Skeletal muscle tissue (tissue), 3 donors: ENCODE measurements at regions not wholly inside any gene's neighbourhood (a gene's known extent, or its start where the extent isn't known, plus 50 kb on each side); places are given as distances from the start of the nearest gene placed in this dataset.
"Not testable (repeated sequence)": the region's sequence is repeated elsewhere in the genome, so short reads cannot be mapped to it uniquely, and the experiment has no call there.

Experiments used
- H3K27ac ChIP-seq: one replicate; pipeline ENCODE4 v1.7.0; 2013; ENCODE audit warnings: mild to moderate bottlenecking, low read depth, low read length, inconsistent platforms
- H3K27me3 ChIP-seq, 3 donors: one replicate each; pipeline ENCODE4 v1.7.0; 2013; ENCODE audit warnings: low read length in 3 of 3; ENCODE audit not compliant: control insufficient read depth in 3 of 3, insufficient read depth in 3 of 3
- H3K36me3 ChIP-seq, 3 donors: one replicate each; pipeline ENCODE4 v1.7.0; 2013; ENCODE audit warnings: low read length in 3 of 3; ENCODE audit not compliant: control insufficient read depth in 3 of 3, insufficient read depth in 3 of 3
- H3K4me1 ChIP-seq, 3 donors: one replicate each; pipeline ENCODE4 v1.7.0; 2013; ENCODE audit warnings: low read length in 3 of 3, mild to moderate bottlenecking in 3 of 3; ENCODE audit not compliant: control insufficient read depth in 3 of 3, insufficient read depth in 3 of 3
- H3K4me3 ChIP-seq, 3 donors: one replicate each; pipeline ENCODE4 v1.7.0; 2013; ENCODE audit warnings: low read length in 3 of 3
- H3K9ac ChIP-seq, 3 donors: one replicate each; pipeline ENCODE4 v1.7.0; 2013; ENCODE audit warnings: low read length in 3 of 3, mild to moderate bottlenecking in 3 of 3, moderate library complexity in 2 of 3, low read depth in 1 of 3
- H3K9me3 ChIP-seq, 3 donors: one replicate each; pipeline ENCODE4 v1.7.0; 2013; ENCODE audit warnings: low read length in 3 of 3; ENCODE audit not compliant: control insufficient read depth in 3 of 3
- donor health status: Osteomylitis.

DNA sequence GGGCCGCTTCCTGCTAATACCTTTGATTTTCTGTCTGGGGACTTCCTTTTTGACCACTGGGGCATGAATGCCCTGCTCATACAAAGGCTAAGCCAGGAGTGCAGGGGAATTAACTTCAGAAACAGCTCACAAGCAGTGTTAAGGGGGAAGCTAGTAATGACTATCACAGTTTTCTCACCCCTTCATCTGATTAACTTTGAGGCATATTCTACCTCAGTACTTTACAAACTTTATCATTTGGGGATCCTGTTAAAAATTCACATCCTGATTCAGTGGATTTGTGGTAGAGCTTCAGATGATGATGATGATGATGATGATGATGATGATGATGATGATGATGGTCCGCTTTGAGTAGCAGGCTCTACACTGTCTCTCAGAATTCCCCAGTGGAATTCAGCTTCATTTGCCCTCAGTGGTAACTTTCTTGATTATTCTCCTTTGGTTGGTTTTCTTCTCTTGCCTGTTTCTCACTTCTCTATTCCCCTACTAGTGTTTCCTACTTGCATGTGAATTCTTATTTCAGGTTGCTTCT lies 78.4 kb upstream of the TMEM170B start:
- Histone ChIP-seq H3K27me3 (no peaks in the 10 kb centered on the region), H3K4me3 (no peak overlapping the region), H3K36me3 (no peaks in the 10 kb centered on the region), H3K27ac (no peak overlapping the region), H3K9me3 (no peaks in the 10 kb centered on the region), H3K9ac (no peak overlapping the region), H3K4me1 (peaks cover 0 to 5% (median 2%) of the 10 kb centered on the region in 3 donors)

DNA sequence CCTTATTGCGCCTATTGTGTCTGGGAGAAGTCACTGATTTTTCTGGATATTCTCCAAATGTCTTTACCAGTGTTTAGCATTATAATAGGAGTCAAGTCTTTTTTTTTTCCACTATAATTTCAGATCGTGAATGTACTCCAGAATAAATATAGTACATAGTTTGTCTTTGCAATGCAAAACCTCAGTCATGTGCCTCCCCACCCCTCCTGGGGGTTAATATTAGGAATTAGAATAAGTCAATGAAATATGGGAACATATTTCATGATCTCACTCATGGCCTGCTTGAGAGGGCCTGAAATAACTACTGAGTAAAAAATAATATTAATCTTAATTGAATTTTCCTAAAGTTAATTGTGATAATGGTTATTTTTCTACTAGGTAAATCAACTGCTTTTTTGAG lies 79.0 kb upstream of the TMEM170B start:
- no peaks in the 10 kb centered on the region for H3K27me3 ChIP-seq
- H3K9me3 ChIP-seq = no peaks in the 10 kb centered on the region
- no peak overlapping the region for H3K9ac ChIP-seq
- H3K36me3 ChIP-seq = no peaks in the 10 kb centered on the region
- H3K4me3 ChIP-seq = no peak overlapping the region
- H3K27ac ChIP-seq = no peak overlapping the region
- H3K4me1 ChIP-seq = peaks cover 0 to 5% (median 2%) of the 10 kb centered on the region in 3 donors

DNA sequence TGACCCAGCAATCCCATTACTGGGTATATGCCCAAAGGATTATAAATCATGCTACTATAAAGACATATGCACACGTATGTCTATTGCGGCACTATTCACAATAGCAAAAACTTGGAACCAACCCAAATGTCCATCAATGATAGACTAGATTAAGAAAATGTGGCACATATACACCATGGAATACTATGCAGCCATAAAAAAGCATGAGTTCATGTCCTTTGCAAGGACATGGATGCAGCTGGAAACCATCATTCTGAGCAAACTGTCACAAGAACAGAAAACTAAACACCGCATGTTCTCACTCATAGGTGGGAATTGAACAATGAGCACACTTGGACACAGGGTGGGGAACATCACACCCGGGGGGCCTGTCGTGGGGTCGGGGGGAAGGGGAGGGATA lies 80.1 kb upstream of the TMEM170B start:
- not testable (repeated sequence) for H3K9me3 ChIP-seq, H3K36me3 ChIP-seq, H3K27ac ChIP-seq, H3K9ac ChIP-seq, H3K27me3 ChIP-seq, H3K4me3 ChIP-seq, H3K4me1 ChIP-seq

DNA sequence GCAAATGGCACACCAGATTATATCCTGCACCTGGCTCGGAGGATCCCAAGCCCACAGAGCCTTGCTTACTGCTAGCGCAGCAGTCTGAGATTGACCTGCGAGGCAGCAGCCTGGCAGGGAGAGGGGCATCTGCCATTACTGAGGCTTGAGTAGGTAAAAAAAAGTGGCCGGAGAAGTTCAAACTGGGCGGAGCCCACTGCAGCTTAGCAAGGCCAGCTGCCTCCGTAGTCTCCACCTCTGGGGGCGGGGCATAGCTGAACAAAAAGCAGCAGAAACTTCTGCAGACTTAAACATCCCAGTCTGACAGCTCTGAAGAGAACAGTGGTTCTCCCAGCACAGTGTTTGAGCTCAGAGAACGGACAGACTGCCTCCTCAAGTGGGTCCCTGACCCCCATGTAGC lies 85.4 kb upstream of the TMEM170B start:
- H3K4me3 ChIP-seq, H3K36me3 ChIP-seq, H3K4me1 ChIP-seq, H3K9me3 ChIP-seq, H3K9ac ChIP-seq, H3K27me3 ChIP-seq, H3K27ac ChIP-seq: not testable (repeated sequence)

DNA sequence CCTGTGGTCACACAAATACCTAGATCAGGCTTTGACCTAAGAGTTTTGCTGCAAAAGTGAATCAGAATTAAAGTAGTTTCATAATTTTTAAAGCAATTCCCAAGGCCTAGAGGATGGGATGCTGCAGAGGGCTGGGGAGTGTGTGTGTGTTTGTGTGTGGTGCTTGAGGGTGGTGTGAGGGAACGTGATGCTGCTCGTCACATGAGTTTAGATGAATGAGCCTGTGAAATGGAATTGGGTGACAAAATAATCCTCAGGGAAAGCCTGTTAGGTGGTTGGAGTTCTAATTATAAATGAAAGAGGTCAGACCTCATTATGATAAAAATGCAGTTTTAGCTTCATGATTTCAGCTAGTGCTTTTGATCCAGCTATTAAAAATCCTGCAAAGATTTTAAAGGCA lies 87.5 kb upstream of the TMEM170B start:
- no peaks in the 10 kb centered on the region for H3K36me3 ChIP-seq
- no peaks in the 10 kb centered on the region for H3K9me3 ChIP-seq
- H3K27me3 ChIP-seq = no peaks in the 10 kb centered on the region
- no peak overlapping the region for H3K4me3 ChIP-seq
- H3K9ac ChIP-seq = no peak overlapping the region
- no peak overlapping the region for H3K27ac ChIP-seq
- H3K4me1 ChIP-seq = no peaks in the 10 kb centered on the region

DNA sequence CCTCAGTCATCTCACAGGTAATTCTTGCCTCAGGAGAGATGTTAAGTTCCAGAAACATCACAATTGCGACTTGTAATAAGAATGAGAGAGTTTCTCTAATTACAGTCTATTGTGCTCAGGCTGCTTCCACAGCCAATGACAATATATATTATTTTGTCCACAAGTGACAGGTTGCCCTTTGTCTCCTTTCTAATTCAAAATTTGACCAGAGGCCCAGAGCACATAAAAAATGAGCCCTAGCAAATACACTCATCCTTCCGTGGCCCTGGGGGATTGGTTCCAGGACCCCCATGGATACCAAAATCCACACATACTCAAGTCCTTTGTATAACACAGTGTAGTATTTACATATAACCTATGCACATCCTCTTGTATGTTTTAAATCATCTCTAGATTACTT lies 88.1 kb upstream of the TMEM170B start:
- Histone ChIP-seq H3K9me3 (no peaks in the 10 kb centered on the region), H3K4me3 (no peak overlapping the region), H3K27ac (no peak overlapping the region), H3K4me1 (no peaks in the 10 kb centered on the region), H3K9ac (no peak overlapping the region), H3K36me3 (no peaks in the 10 kb centered on the region), H3K27me3 (no peaks in the 10 kb centered on the region)

DNA sequence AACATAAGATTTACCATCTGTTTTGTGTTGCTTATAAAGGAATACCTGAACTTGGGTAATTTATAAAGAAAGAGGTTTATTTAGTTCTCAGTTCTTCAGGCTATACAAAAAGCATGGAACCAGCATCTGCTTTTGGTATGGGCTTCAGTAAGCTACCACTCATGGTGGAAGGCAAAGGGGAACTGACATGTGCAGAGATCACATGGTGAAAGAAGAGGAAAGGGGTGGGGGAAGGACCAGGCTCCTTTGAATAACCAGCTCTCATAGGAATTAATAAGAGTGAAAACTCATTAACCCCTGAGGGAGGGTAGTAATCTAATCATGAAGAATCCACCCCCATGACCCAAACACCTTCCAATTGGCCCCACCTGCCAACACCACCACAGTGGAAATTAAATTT lies 89.5 kb upstream of the TMEM170B start:
- no peaks in the 10 kb centered on the region for H3K27me3 ChIP-seq
- no peak overlapping the region for H3K27ac ChIP-seq
- no peak overlapping the region for H3K9ac ChIP-seq
- H3K36me3 ChIP-seq = no peaks in the 10 kb centered on the region
- H3K9me3 ChIP-seq = no peaks in the 10 kb centered on the region
- H3K4me3 ChIP-seq = no peak overlapping the region
- no peaks in the 10 kb centered on the region for H3K4me1 ChIP-seq

DNA sequence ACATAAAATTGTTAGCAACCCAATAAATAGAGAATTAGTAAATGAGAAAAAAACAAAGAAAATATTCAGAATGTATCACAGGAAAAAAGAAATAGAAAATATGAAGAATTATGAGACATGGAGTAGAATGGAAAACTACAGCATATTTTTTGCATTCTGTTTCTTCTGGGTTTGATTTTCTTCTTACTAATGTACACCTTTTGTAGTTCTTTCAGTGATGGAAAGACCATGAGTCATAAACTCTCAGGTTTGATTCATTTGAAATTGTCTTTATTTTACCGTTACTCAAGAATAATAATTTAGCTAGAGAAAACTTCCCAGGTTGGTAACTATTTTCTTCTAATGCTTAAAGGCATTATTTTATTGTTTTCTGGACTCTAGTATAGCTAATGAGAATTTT lies 90.3 kb upstream of the TMEM170B start:
- no peak overlapping the region for H3K27ac ChIP-seq
- no peaks in the 10 kb centered on the region for H3K27me3 ChIP-seq
- H3K4me3 ChIP-seq = no peak overlapping the region
- no peaks in the 10 kb centered on the region for H3K4me1 ChIP-seq
- H3K36me3 ChIP-seq = no peaks in the 10 kb centered on the region
- H3K9me3 ChIP-seq = no peaks in the 10 kb centered on the region
- H3K9ac ChIP-seq = no peak overlapping the region

DNA sequence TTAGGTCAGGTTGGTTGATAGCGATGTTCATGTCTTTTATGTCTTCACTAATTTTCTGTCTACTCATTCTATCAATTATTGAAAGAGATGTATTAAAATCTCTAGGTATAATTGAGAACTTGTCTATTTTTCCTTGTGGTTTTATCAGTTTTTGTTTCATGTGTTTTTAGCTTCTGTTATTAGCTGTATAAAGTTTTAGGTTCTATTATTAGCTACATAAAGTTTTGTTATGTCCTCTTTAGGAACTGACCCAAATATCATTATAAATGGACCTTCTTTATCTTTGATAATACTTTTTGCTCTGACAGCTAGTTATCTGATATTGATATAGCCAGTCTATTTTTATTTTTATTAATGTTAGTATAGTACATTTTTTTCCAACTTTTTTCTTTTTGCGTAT lies 92.4 kb upstream of the TMEM170B start:
- Histone ChIP-seq H3K4me3 (no peak overlapping the region), H3K27ac (no peak overlapping the region), H3K9ac (no peak overlapping the region), H3K9me3 (no peaks in the 10 kb centered on the region), H3K36me3 (no peaks in the 10 kb centered on the region), H3K27me3 (no peaks in the 10 kb centered on the region), H3K4me1 (no peaks in the 10 kb centered on the region)

DNA sequence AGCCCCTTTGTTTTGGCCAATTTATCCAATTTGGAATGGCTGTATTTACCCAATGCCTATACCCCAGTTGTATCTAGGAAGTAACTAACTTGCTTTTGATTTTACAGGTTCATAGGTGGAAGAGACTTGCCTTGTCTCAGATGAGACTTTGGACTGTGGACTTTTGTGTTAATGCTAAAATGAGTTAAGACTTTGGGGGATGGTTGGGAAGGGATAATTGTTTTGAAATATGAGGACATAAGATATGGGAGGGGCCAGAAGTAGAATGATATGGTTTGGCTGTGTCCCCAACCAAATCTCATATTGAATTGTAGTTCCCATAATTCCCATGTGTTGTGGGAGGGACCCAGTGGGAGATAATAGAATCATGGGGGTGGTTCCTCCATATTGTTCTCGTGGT lies 94.4 kb upstream of the TMEM170B start:
- H3K9ac ChIP-seq, H3K4me3 ChIP-seq, H3K27ac ChIP-seq, H3K27me3 ChIP-seq, H3K9me3 ChIP-seq, H3K4me1 ChIP-seq, H3K36me3 ChIP-seq: not testable (repeated sequence)

DNA sequence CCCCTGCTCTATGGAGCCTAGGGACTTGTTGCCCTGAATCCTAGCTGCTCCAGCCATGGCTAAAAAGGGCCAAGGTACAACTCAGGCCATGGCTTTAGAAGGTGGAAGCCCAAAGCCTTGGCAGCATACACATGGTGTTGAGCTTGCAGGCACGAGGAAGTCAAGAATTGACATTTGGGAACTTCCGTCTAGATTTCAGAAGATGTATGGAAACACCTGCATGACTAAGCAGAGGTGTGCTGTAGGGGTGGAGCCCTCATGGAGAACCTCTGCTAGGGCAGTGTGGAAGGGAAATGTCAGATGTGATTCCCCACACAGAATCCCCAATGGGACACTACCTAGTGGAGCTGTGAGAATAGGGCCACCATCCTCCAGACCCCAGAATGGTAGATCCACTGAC lies 95.1 kb upstream of the TMEM170B start:
- Histone ChIP-seq H3K36me3 (no peaks in the 10 kb centered on the region), H3K9me3 (no peaks in the 10 kb centered on the region), H3K27ac (no peak overlapping the region), H3K27me3 (no peaks in the 10 kb centered on the region), H3K4me3 (no peak overlapping the region), H3K9ac (no peak overlapping the region), H3K4me1 (peaks cover 0 to 4% (median 0%) of the 10 kb centered on the region in 3 donors)
